PC-9 (cell line): ENCODE measurements at regions not wholly inside any gene's neighbourhood (a gene's known extent, or its start where the extent isn't known, plus 50 kb on each side); places are given as distances from the start of the nearest gene placed in this dataset.

Source experiments
- BruUV-seq: library from RNA; stranded (reverse); fragments of 400-500 nt; replicated peaks from 2 replicates; lab custom pipeline; 2021; lab: Mats Ljungman, UMichigan
- CTCF ChIA-PET: fragments of 300-600 bp; sonication (Branson Sonifier 250); formaldehyde crosslinking; loops from one replicate; lab custom pipeline; 2022; ENCODE audit warnings: antibody characterized with exemption; lab: Charles Lee
- POLR2A ChIA-PET: fragments of 300-600 bp; sonication (Branson Sonifier 250); formaldehyde crosslinking; loops from one replicate; lab custom pipeline; 2022; ENCODE audit warnings: antibody characterized with exemption; ENCODE audit not compliant: unreplicated experiment; lab: Charles Lee
- DNase-seq, 2 experiments: peaks; one replicate each; pipeline versions ENCODE4 v3.0.0 to v3.0.0-alpha.2; 2015 to 2022; ENCODE audit warnings: mixed read lengths in 1 of 2
- H2AFZ ChIP-seq: fragments of 200-600 bp; sonication (generic); 2 replicates; pipeline ENCODE4 v1.8.1; 2017; ENCODE audit warnings: antibody characterized with exemption
- H3F3A ChIP-seq: fragments of 200-600 bp; sonication (generic); 2 replicates; pipeline ENCODE4 v1.8.1; 2017; ENCODE audit warnings: antibody characterized with exemption, mild to moderate bottlenecking, low read depth; ENCODE audit not compliant: insufficient read depth
- H3K27ac ChIP-seq: fragments of 200-600 bp; sonication (generic); 2 replicates; pipeline ENCODE4 v1.6.1; 2016; ENCODE audit warnings: mixed run types
- H3K27me3 ChIP-seq: fragments of 200-600 bp; sonication (generic); 2 replicates; pipeline ENCODE4 v1.6.1; 2016; ENCODE audit warnings: low read depth, mixed run types; ENCODE audit not compliant: insufficient read depth
- H3K36me3 ChIP-seq: fragments of 200-600 bp; sonication (generic); 2 replicates; pipeline ENCODE4 v1.6.1; 2016; ENCODE audit warnings: low read depth, mixed run types
- H3K4me1 ChIP-seq: fragments of 200-600 bp; sonication (generic); replicated peaks from 2 replicates; pipeline ENCODE4 v1.6.1; 2016; ENCODE audit warnings: mixed run types; ENCODE audit not compliant: insufficient read depth
- H3K4me2 ChIP-seq: fragments of 200-600 bp; sonication (generic); 2 replicates; pipeline ENCODE4 v1.6.1; 2017; ENCODE audit warnings: mixed run types
- H3K4me3 ChIP-seq: fragments of 200-600 bp; sonication (generic); 2 replicates; pipeline ENCODE4 v1.6.1; 2016; ENCODE audit warnings: mixed run types
- H3K79me2 ChIP-seq: fragments of 200-600 bp; sonication (generic); 2 replicates; pipeline ENCODE4 v1.6.1; 2017; ENCODE audit warnings: low read depth, mixed run types
- H3K9me2 ChIP-seq: fragments of 200-600 bp; sonication (generic); 2 replicates; pipeline ENCODE4 v1.8.1; 2017; ENCODE audit warnings: mild to moderate bottlenecking; ENCODE audit not compliant: insufficient read depth
- H3K9me3 ChIP-seq: fragments of 200-600 bp; sonication (generic); 2 replicates; pipeline ENCODE4 v1.8.1; 2016; ENCODE audit warnings: low read depth; ENCODE audit not compliant: insufficient read depth
- H4K20me1 ChIP-seq: fragments of 200-600 bp; sonication (generic); 2 replicates; pipeline ENCODE4 v1.8.1; 2017; ENCODE audit not compliant: insufficient read depth
- CTCF ChIP-seq: fragments of 200-600 bp; sonication (generic); conservative IDR thresholded peaks from 2 replicates; pipeline ENCODE4 v1.6.1; 2017; ENCODE audit warnings: mixed run types, antibody characterized with exemption, mild to moderate bottlenecking, moderate library complexity
- EZH2 ChIP-seq: fragments of 200-600 bp; sonication (generic); IDR thresholded peaks from 2 replicates; pipeline ENCODE4 v1.8.0; 2017; ENCODE audit warnings: antibody characterized with exemption, low read depth
- intact Hi-C: fragments of 100-400 bp; cut with micrococcal nuclease; formaldehyde crosslinking; loops from one replicate; pipeline ENCODE4 v1.10.0; 2022; ENCODE audit not compliant: unreplicated experiment

- ChIA-PET POLR2A (no interaction called here), CTCF (no interaction called here)
- no peak overlapping the region for H2AFZ ChIP-seq
- H4K20me1 ChIP-seq = no peaks in the 10 kb centered on the region
- no peaks in the 10 kb centered on the region for H3K9me3 ChIP-seq
- H3K36me3 ChIP-seq = no peaks in the 10 kb centered on the region
- no peaks in the 10 kb centered on the region for H3F3A ChIP-seq
- H3K27ac ChIP-seq = no peak overlapping the region
- no peaks in the 10 kb centered on the region for H3K27me3 ChIP-seq
- no peak for DNase-seq
- intact Hi-C loops = no loop called here
- no TSS peak for BruUV-seq
- H3K4me3 ChIP-seq = no peak overlapping the region
- H3K4me2 ChIP-seq = no peak overlapping the region
- TF ChIP-seq EZH2 (no peak), CTCF (no peak)
- no peaks in the 10 kb centered on the region for H3K79me2 ChIP-seq
- no peaks in the 10 kb centered on the region for H3K4me1 ChIP-seq
- no peaks in the 10 kb centered on the region for H3K9me2 ChIP-seq
Measured at GRCh38 chr11:41666951-41667653, 207.7 kb upstream of the LRRC4C start.

- no TSS peak for BruUV-seq
- no peak for DNase-seq
- ChIA-PET POLR2A (no interaction called here), CTCF (no interaction called here)
- H3K36me3 ChIP-seq = no peaks in the 10 kb centered on the region
- H3K4me1 ChIP-seq = no peaks in the 10 kb centered on the region
- no peak overlapping the region for H3K27ac ChIP-seq
- H3F3A ChIP-seq = no peaks in the 10 kb centered on the region
- intact Hi-C loops = no loop called here
- no peak overlapping the region for H3K4me2 ChIP-seq
- no peaks in the 10 kb centered on the region for H3K9me3 ChIP-seq
- no peak overlapping the region for H2AFZ ChIP-seq
- H3K9me2 ChIP-seq = no peaks in the 10 kb centered on the region
- no peak overlapping the region for H3K4me3 ChIP-seq
- H4K20me1 ChIP-seq = no peaks in the 10 kb centered on the region
- TF ChIP-seq CTCF (no peak), EZH2 (no peak)
- no peaks in the 10 kb centered on the region for H3K27me3 ChIP-seq
- H3K79me2 ChIP-seq = no peaks in the 10 kb centered on the region
Measured at GRCh38 chr11:41675205-41675604, 215.8 kb upstream of the LRRC4C start.

- TF ChIP-seq CTCF (no peak), EZH2 (no peak)
- H3F3A ChIP-seq = no peaks in the 10 kb centered on the region
- H3K4me3 ChIP-seq = no peak overlapping the region
- ChIA-PET POLR2A (no interaction called here), CTCF (no interaction called here)
- no peaks in the 10 kb centered on the region for H3K4me1 ChIP-seq
- no peaks in the 10 kb centered on the region for H4K20me1 ChIP-seq
- H3K36me3 ChIP-seq = no peaks in the 10 kb centered on the region
- H3K4me2 ChIP-seq = no peak overlapping the region
- 0 out of 2 replicates have a peak, but pooled peaks cover 3% of the 10 kb centered on the region for H3K27me3 ChIP-seq
- no peak overlapping the region for H2AFZ ChIP-seq
- no peaks in the 10 kb centered on the region for H3K79me2 ChIP-seq
- H3K27ac ChIP-seq = no peak overlapping the region
- H3K9me3 ChIP-seq = no peaks in the 10 kb centered on the region
- BruUV-seq = no TSS peak
- no peaks in the 10 kb centered on the region for H3K9me2 ChIP-seq
- intact Hi-C loops = no loop called here
- no peak for DNase-seq
Measured at GRCh38 chr11:41713030-41713429, 253.6 kb upstream of the LRRC4C start.
